ENCODE measurements at regions not wholly inside any gene's neighbourhood (a gene's known extent, or its start where the extent isn't known, plus 50 kb on each side); places are given as distances from the start of the nearest gene placed in this dataset.
"Not testable (repeated sequence)": the region's sequence is repeated elsewhere in the genome, so short reads cannot be mapped to it uniquely, and the experiment has no call there.

- no peak overlapping the region for H3K27ac Mint-ChIP-seq
- no peak for TF ChIP-seq CTCF (IDR thresholded peaks at IDR 0.05)
- no peaks in the 10 kb centered on the region for H3K36me3 Mint-ChIP-seq (ENCODE audit: low read depth)
- H3K27me3 Mint-ChIP-seq = no peaks in the 10 kb centered on the region
- ATAC-seq (ENCODE audit: low read depth) = no peak
- DNase-seq = no peak
- H3K4me1 Mint-ChIP-seq = no peaks in the 10 kb centered on the region
- ChIA-PET POLR2A (no interaction called here), CTCF (no interaction called here)
- no peak overlapping the region for H3K4me3 Mint-ChIP-seq
- no peaks in the 10 kb centered on the region for H3K9me3 Mint-ChIP-seq
- intact Hi-C loops (cut with micrococcal nuclease) = no loop called here
Measured at GRCh38 chr5:96113170-96113939, 151.7 kb upstream of the ELL2 start.

- Mint-ChIP-seq H3K4me1 (no peaks in the 10 kb centered on the region), H3K27ac (no peak overlapping the region), H3K4me3 (no peak overlapping the region), H3K36me3 (ENCODE audit: low read depth) (no peaks in the 10 kb centered on the region), H3K9me3 (no peaks in the 10 kb centered on the region), H3K27me3 (no peaks in the 10 kb centered on the region)
- ATAC-seq (ENCODE audit: low read depth) = no peak
- CTCF ChIA-PET = no interaction called here
- intact Hi-C loops (cut with micrococcal nuclease) = no loop called here
- DNase-seq = no peak
- TF ChIP-seq CTCF (IDR thresholded peaks at IDR 0.05) = no peak
- POLR2A ChIA-PET = no interaction called here
Measured at GRCh38 chr5:96112703-96113102, 151.1 kb upstream of the ELL2 start.

GRCh38 chr5:96112123-96112670 is 150.5 kb upstream of the ELL2 start:
- ATAC-seq (ENCODE audit: low read depth) = no peak
- Mint-ChIP-seq H3K27me3 (no peaks in the 10 kb centered on the region), H3K27ac (no peak overlapping the region), H3K4me3 (no peak overlapping the region), H3K36me3 (ENCODE audit: low read depth) (no peaks in the 10 kb centered on the region), H3K9me3 (no peaks in the 10 kb centered on the region), H3K4me1 (no peaks in the 10 kb centered on the region)
- CTCF ChIA-PET = no interaction called here
- intact Hi-C loops (cut with micrococcal nuclease) = no loop called here
- TF ChIP-seq CTCF (IDR thresholded peaks at IDR 0.05) = no peak
- DNase-seq = no peak
- POLR2A ChIA-PET = no interaction called here

- Mint-ChIP-seq H3K4me1 (no peaks in the 10 kb centered on the region), H3K27me3 (no peaks in the 10 kb centered on the region), H3K4me3 (no peak overlapping the region), H3K27ac (no peak overlapping the region), H3K9me3 (no peaks in the 10 kb centered on the region), H3K36me3 (ENCODE audit: low read depth) (no peaks in the 10 kb centered on the region)
- DNase-seq = no peak
- intact Hi-C loops (cut with micrococcal nuclease) = no loop called here
- ChIA-PET POLR2A (no interaction called here), CTCF (no interaction called here)
- TF ChIP-seq CTCF (IDR thresholded peaks at IDR 0.05) = no peak
- ATAC-seq (ENCODE audit: low read depth) = no peak
Measured at GRCh38 chr5:96111080-96111756, 149.6 kb upstream of the ELL2 start.

GRCh38 chr5:96110300-96110699 is 148.6 kb upstream of the ELL2 start:
- ATAC-seq (ENCODE audit: low read depth) = no peak
- POLR2A ChIA-PET = no interaction called here
- intact Hi-C loops (cut with micrococcal nuclease) = no loop called here
- no peaks in the 10 kb centered on the region for H3K27me3 Mint-ChIP-seq
- no peak overlapping the region for H3K4me3 Mint-ChIP-seq
- H3K27ac Mint-ChIP-seq = no peak overlapping the region
- CTCF ChIA-PET = no interaction called here
- no peaks in the 10 kb centered on the region for H3K9me3 Mint-ChIP-seq
- no peaks in the 10 kb centered on the region for H3K36me3 Mint-ChIP-seq (ENCODE audit: low read depth)
- no peak for TF ChIP-seq CTCF (IDR thresholded peaks at IDR 0.05)
- DNase-seq = no peak
- H3K4me1 Mint-ChIP-seq = no peaks in the 10 kb centered on the region

GRCh38 chr5:96108629-96109028 is 147.0 kb upstream of the ELL2 start:
- H3K4me3 Mint-ChIP-seq; H3K9me3 Mint-ChIP-seq; CTCF ChIA-PET; ATAC-seq (ENCODE audit: low read depth); H3K27me3 Mint-ChIP-seq; DNase-seq; POLR2A ChIA-PET; H3K27ac Mint-ChIP-seq; intact Hi-C loops (cut with micrococcal nuclease); H3K4me1 Mint-ChIP-seq; H3K36me3 Mint-ChIP-seq (ENCODE audit: low read depth): not testable (repeated sequence)

GRCh38 chr5:96103829-96104228 is 142.2 kb upstream of the ELL2 start:
- intact Hi-C loops (cut with micrococcal nuclease); H3K9me3 Mint-ChIP-seq; DNase-seq; ATAC-seq (ENCODE audit: low read depth); H3K4me1 Mint-ChIP-seq; POLR2A ChIA-PET; H3K27ac Mint-ChIP-seq; H3K4me3 Mint-ChIP-seq; H3K36me3 Mint-ChIP-seq (ENCODE audit: low read depth); CTCF ChIA-PET; H3K27me3 Mint-ChIP-seq: not testable (repeated sequence)
